Cardiac fibroblast (primary cell): ENCODE measurements at regions not wholly inside any gene's neighbourhood (a gene's known extent, or its start where the extent isn't known, plus 50 kb on each side); places are given as distances from the start of the nearest gene placed in this dataset.
A peak's percentile ranks its signal among the peaks of the same experiment; 100 is the strongest.

Experiments
- DNase-seq, 2 donors: peaks; one replicate each; pipeline versions ENCODE4 v3.0.0 to v3.0.0-alpha.2; 2010; ENCODE audit warnings: low read depth in 2 of 2
- H3K4me3 ChIP-seq, 2 donors: replicated peaks in 1 of 2; 1 replicate in 1 of 2; 2 replicates in 1 of 2; pipeline ENCODE4 v1.5.1; 2011; ENCODE audit warnings: low read depth in 2 of 2, low read length in 2 of 2, mild to moderate bottlenecking in 2 of 2, moderate library complexity in 1 of 2
- TF ChIP-seq, protein P1 (sequence below): IDR thresholded peaks from one replicate; pipeline ENCODE4 v1.5.1; 2011; ENCODE audit warnings: low read depth, mild to moderate bottlenecking, low read length, inconsistent platforms

DNA sequence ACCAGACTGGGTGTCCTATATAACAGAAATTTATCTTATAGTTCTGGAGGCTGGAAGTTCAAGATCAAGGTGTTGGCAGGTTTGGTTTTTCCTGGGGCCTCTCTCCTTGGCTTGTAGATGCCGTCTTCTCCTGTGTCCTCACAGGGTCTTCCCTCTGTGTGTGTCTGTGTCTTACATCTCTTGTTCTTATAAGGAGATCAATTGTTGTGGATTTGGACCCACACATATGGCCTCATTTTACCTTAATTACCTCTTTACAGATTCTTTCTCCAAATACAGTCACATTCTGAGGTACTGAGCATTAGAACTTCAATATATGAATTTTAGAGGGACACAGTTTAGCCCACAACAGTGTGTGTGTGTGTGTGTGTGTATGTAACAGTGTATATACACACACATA, 74.5 kb downstream of the EDN1 start:
- H3K4me3 ChIP-seq: no peak overlapping the region
- TF ChIP-seq, protein P1, sequence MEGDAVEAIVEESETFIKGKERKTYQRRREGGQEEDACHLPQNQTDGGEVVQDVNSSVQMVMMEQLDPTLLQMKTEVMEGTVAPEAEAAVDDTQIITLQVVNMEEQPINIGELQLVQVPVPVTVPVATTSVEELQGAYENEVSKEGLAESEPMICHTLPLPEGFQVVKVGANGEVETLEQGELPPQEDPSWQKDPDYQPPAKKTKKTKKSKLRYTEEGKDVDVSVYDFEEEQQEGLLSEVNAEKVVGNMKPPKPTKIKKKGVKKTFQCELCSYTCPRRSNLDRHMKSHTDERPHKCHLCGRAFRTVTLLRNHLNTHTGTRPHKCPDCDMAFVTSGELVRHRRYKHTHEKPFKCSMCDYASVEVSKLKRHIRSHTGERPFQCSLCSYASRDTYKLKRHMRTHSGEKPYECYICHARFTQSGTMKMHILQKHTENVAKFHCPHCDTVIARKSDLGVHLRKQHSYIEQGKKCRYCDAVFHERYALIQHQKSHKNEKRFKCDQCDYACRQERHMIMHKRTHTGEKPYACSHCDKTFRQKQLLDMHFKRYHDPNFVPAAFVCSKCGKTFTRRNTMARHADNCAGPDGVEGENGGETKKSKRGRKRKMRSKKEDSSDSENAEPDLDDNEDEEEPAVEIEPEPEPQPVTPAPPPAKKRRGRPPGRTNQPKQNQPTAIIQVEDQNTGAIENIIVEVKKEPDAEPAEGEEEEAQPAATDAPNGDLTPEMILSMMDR: no peak
- DNase-seq: no peak

DNA sequence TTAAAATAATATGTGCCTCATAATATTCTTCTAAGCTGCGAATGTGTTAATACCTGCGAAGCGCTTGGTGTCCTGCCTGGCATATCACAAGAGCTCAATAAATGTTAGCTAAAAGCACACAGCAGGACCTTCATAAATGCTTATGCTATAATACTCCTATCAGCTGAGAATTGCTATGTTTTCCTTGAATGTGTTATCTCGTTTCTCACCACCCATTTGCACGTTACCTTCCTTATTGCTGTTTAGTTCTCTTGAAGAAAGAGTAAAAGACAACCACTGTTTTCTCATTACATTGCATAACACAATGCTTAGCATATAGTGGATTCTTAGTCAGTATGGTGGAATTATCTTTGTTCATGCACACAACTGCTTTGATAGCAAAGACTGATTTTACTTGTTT, 76.6 kb downstream of the EDN1 start:
- H3K4me3 ChIP-seq: no peak overlapping the region
- DNase-seq: no peak
- TF ChIP-seq, protein P1: no peak

DNA sequence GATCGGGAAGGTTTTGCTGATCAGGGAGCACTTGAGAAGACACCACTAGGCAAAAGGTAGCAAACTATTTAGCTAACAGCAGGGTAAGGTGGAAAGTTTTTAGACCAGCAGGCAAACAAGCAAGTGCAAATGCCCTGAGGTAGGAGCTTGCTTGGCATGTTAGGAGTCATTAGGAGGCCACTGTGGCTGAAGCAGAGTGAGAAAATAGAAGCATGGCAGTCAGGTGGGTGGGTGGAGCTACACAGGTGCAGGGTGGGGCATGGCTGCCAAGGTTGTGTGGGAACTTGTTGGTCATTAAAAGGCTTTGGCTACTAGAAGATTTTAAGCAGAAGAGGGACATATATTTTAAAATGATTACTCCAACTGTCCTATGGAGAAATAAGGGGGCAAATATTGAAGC, 77.3 kb downstream of the EDN1 start:
- TF ChIP-seq, protein P1: no peak
- no peak for DNase-seq
- H3K4me3 ChIP-seq: no peak overlapping the region

DNA sequence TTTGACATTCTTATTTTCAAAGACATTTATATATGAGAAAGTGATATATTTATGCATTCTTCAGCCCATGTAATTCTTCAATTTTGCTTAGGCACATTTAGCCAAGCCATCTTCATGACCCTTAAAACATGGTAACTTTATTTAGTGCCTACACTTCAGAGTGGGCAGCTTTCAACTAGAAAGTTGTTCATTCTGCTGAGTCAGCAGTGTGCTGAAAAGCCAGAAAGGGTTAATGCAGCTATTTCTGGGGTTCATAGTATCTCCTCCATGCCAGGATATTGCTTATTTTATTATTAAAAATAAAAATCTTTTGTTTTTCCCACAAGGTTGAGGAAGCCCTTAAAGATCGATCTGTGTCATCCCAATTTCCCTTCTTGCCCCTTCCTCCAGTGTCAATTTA, 79.2 kb downstream of the EDN1 start:
- H3K4me3 ChIP-seq: no peak overlapping the region
- TF ChIP-seq, protein P1: no peak
- no peak for DNase-seq

DNA sequence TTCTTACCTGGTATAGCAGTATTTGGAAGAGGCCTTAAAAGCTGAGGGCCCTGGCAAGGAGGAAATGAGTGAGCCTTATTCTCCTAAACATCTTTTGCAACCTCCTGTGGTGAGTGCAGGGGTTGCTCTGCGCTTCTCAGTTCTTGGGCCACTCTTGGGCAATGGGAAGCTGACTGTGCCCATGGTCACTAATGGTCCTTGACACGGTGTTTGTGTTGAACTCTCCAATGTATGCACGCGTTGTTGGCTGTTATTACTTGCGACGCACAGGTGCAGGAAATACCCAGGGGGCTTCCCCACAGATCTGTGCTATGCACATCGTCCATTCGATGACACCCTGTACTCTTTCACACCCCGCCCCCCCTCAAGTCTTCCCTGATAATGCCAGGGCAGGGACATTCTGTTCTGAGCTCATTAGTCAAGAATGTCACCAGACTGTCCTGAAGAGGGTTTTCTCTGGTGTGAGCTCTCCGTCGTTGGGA, 79.7 kb downstream of the EDN1 start:
- DNase-seq: peak in 1 of 2 donors; percentile 39
- no peak overlapping the region for H3K4me3 ChIP-seq
- TF ChIP-seq, protein P1: no peak

DNA sequence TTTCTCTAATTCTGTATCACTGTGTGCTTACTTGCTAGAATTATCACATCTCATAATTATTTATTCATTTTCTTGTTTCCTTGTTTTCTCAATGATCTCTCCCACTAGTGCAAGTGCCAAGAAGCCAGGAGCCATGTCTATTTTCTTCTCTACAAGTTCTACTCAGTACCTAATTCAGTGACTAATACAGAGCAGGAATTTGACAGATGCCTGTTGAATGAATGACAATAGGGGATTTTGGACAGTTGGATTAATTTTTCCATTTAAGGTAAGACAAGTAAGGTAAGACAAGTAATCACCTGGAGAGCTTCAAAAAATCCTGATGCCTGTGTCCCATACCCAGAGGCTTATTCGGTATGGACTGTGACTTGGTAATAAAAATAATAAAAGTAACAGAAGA, 81.0 kb downstream of the EDN1 start:
- TF ChIP-seq, protein P1: no peak
- no peak overlapping the region for H3K4me3 ChIP-seq
- DNase-seq: no peak

DNA sequence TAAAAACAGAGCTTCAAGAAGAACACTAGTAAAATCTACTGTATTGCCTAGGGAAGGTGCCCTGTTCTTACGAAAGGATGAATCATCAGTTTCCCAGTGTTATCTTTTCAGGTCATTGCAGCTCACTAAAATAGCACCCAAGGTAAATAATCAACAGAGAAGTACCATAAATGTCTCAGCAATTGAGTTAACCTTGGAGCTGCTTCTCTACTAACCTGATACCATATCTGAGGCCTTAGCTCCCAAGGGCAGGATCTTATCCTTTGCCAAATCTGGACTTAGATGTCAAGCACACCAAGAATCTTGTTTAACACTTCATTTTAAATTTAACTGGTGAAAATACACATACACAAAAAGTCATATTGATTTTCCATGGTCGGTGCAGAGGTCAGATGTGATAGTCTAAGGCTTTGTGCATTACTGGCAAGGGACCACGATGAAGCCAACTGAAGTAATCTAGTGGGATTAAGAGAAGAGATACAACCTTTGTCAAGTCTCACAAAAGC, 81.5 kb downstream of the EDN1 start:
- H3K4me3 ChIP-seq: no peak overlapping the region
- peak in 1 of 2 donors; percentile 40 for DNase-seq
- TF ChIP-seq, protein P1: no peak
